ENCODE measurements at regions not wholly inside any gene's neighbourhood (a gene's known extent, or its start where the extent isn't known, plus 50 kb on each side); places are given as distances from the start of the nearest gene placed in this dataset.

DNA sequence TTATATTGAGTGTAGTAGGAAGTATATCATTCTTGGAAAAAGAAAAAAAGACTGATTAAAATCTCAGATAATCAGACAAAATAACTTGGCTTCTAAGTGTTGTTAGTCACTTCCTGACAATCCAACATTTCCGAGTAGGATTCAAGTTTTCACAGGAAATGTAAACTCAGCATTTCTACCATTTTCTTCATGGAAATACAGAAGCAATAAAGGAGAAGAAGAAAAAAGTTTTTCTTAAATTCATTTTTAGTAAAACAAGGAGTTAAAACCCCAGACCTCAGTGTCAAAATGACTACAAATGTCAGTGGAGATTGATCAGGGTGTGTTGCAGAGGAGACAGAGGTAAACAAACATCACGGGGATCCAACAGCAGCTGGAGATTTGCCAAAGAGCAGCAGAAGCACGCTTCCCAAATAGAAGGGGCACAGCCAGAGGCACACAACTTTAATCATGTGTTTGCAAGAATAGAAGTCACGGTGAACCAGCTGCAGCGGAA lies 129.3 kb upstream of the FAM9B start:
- no peaks in the 10 kb centered on the region for H3K4me1 ChIP-seq (ENCODE audit: control insufficient read depth, insufficient read depth, low read length)
- H3K27ac ChIP-seq (ENCODE audit: control insufficient read depth, insufficient read depth) = no peak overlapping the region
- RAD21 ChIA-PET (ENCODE audit: unreplicated experiment) = no interaction called here
- in situ Hi-C loops (cut with MboI) (no loop called here), intact Hi-C loops (cut with micrococcal nuclease; ENCODE audit: unreplicated experiment) (no loop called here)
- SMC1A ChIA-PET (ENCODE audit: uncharacterized antibody, unreplicated experiment) = no interaction called here
- CTCF ChIA-PET = no interaction called here
- H3K79me2 ChIP-seq (ENCODE audit: control insufficient read depth, insufficient read depth, low read length) = no peaks in the 10 kb centered on the region
- no peaks in the 10 kb centered on the region for H3K36me3 ChIP-seq (ENCODE audit: control insufficient read depth in 2 of 2, insufficient read depth in 2 of 2, low read length in 1 of 2)
- no peak overlapping the region for H3K4me2 ChIP-seq (ENCODE audit: control insufficient read depth, insufficient read depth)
- DNase-seq (ENCODE audit: low read depth, low spot score) = no peak
- ATAC-seq = no peak
- H4K20me1 ChIP-seq (ENCODE audit: control insufficient read depth, insufficient read depth) = no peaks in the 10 kb centered on the region
- no peak overlapping the region for H2AFZ ChIP-seq (ENCODE audit: control insufficient read depth, low read depth, low read length)
- WGBS (ENCODE audit: insufficient coverage, insufficient replicate concordance, low lambda C conversion rate, missing lambda C conversion rate) = 20% methylated on average over 5 of the region's 5 CpGs
- no peaks in the 10 kb centered on the region; the same call in 2 of the 3 replicates for H3K9me3 ChIP-seq (replicated peaks; ENCODE audit: control insufficient read depth, insufficient read depth, low read length)
- H3K9ac ChIP-seq (ENCODE audit: control insufficient read depth, insufficient read depth, low read length) = no peak overlapping the region
- BruUV-seq (replicated peaks) = no TSS peak
- POLR2A ChIA-PET = no interaction called here
- no peaks in the 10 kb centered on the region for H3K27me3 ChIP-seq (replicated peaks in 1 of 2; ENCODE audit: control insufficient read depth in 2 of 2, insufficient read depth in 2 of 2, low read length in 1 of 2)
- TF ChIP-seq CEBPB (IDR thresholded peaks at IDR 0.05; ENCODE audit: borderline replicate concordance in 1 of 2, low read depth in 2 of 2, low read length in 2 of 2) (no peak), SREBF2 (IDR thresholded peaks at IDR 0.05; ENCODE audit: low read length) (no peak), MXI1 (IDR thresholded peaks at IDR 0.05; ENCODE audit: low read depth, low read length) (no peak), ZNF384 (IDR thresholded peaks at IDR 0.05; ENCODE audit: borderline replicate concordance, low read depth, low read length) (no peak), ZNF217 (IDR thresholded peaks at IDR 0.05) (no peak), ETV6 (conservative IDR thresholded peaks at IDR 0.05 in 1 of 2, IDR thresholded peaks at IDR 0.05 in 1 of 2; ENCODE audit: borderline replicate concordance in 1 of 2, low read depth in 1 of 2) (no peak), GATAD2B (conservative IDR thresholded peaks at IDR 0.05; ENCODE audit: low read depth) (no peak), YBX1 (IDR thresholded peaks at IDR 0.05) (no peak), SRF (IDR thresholded peaks at IDR 0.05; ENCODE audit: low read depth in 2 of 2, low read length in 2 of 2) (no peak)
- TF ChIP-seq, protein P1, sequence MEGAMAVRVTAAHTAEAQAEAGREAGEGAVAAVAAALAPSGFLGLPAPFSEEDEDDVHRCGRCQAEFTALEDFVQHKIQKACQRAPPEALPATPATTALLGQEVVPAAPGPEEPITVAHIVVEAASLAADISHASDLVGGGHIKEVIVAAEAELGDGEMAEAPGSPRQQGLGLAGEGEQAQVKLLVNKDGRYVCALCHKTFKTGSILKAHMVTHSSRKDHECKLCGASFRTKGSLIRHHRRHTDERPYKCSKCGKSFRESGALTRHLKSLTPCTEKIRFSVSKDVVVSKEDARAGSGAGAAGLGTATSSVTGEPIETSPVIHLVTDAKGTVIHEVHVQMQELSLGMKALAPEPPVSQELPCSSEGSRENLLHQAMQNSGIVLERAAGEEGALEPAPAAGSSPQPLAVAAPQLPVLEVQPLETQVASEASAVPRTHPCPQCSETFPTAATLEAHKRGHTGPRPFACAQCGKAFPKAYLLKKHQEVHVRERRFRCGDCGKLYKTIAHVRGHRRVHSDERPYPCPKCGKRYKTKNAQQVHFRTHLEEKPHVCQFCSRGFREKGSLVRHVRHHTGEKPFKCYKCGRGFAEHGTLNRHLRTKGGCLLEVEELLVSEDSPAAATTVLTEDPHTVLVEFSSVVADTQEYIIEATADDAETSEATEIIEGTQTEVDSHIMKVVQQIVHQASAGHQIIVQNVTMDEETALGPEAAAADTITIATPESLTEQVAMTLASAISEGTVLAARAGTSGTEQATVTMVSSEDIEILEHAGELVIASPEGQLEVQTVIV (IDR thresholded peaks at IDR 0.05; ENCODE audit: borderline replicate concordance, partially characterized antibody) = no peak
- TF ChIP-seq, protein P2, sequence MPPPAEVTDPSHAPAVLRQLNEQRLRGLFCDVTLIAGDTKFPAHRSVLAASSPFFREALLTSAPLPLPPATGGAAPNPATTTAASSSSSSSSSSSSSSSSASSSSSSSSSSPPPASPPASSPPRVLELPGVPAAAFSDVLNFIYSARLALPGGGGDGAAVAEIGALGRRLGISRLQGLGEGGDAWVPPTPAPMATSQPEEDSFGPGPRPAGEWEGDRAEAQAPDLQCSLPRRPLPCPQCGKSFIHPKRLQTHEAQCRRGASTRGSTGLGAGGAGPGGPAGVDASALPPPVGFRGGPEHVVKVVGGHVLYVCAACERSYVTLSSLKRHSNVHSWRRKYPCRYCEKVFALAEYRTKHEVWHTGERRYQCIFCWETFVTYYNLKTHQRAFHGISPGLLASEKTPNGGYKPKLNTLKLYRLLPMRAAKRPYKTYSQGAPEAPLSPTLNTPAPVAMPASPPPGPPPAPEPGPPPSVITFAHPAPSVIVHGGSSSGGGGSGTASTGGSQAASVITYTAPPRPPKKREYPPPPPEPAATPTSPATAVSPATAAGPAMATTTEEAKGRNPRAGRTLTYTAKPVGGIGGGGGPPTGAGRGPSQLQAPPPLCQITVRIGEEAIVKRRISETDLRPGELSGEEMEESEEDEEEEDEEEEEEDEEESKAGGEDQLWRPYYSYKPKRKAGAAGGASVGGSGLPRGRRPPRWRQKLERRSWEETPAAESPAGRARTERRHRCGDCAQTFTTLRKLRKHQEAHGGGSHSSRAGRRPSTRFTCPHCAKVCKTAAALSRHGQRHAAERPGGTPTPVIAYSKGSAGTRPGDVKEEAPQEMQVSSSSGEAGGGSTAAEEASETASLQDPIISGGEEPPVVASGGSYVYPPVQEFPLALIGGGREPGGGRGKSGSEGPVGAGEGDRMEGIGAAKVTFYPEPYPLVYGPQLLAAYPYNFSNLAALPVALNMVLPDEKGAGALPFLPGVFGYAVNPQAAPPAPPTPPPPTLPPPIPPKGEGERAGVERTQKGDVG (CRISPR knock-in tag; IDR thresholded peaks at IDR 0.05) = no peak
- TF ChIP-seq, protein P3, sequence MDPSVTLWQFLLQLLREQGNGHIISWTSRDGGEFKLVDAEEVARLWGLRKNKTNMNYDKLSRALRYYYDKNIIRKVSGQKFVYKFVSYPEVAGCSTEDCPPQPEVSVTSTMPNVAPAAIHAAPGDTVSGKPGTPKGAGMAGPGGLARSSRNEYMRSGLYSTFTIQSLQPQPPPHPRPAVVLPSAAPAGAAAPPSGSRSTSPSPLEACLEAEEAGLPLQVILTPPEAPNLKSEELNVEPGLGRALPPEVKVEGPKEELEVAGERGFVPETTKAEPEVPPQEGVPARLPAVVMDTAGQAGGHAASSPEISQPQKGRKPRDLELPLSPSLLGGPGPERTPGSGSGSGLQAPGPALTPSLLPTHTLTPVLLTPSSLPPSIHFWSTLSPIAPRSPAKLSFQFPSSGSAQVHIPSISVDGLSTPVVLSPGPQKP (IDR thresholded peaks at IDR 0.05; ENCODE audit: low read depth, low read length) = no peak
- FAIRE-seq = no peak
- no peak overlapping the region for H3K4me3 ChIP-seq

Data from GM12878 (cell line).